Peyer's patch (tissue), 4 donors: ENCODE measurements at regions not wholly inside any gene's neighbourhood (a gene's known extent, or its start where the extent isn't known, plus 50 kb on each side); places are given as distances from the start of the nearest gene placed in this dataset.

Source experiments
- DNase-seq, 3 donors: peaks; one replicate each; pipeline ENCODE4 v3.0.0-alpha.2; 2017 to 2019
- H3K27ac ChIP-seq, 4 donors: fragments of 200-600 bp; sonication (generic); one replicate each; pipeline ENCODE4 v1.5.1; 2016 to 2019
- H3K27me3 ChIP-seq, 2 donors: fragments of 200-600 bp; sonication (generic); one replicate each; pipeline ENCODE4 v1.5.1; 2019
- H3K36me3 ChIP-seq, 3 donors: fragments of 200-600 bp; sonication (generic); one replicate each; pipeline ENCODE4 v1.5.1; 2016 to 2019
- H3K4me1 ChIP-seq, 4 donors: fragments of 200-600 bp; sonication (generic); one replicate each; pipeline ENCODE4 v1.5.1; 2016 to 2019
- H3K4me3 ChIP-seq, 4 donors: fragments of 200-600 bp; sonication (generic); 1 replicate in 3 of 4; 2 replicates in 1 of 4; pipeline ENCODE4 v1.5.1; 2016 to 2019; ENCODE audit warnings: mild to moderate bottlenecking in 1 of 4
- H3K9me3 ChIP-seq, 4 donors: fragments of 200-600 bp; sonication (generic); one replicate each; pipeline ENCODE4 v1.5.1; 2016 to 2019; ENCODE audit warnings: mild to moderate bottlenecking in 1 of 4
- CTCF ChIP-seq, 6 experiments: fragments of 450-650 bp in 4 of 6; fragments of 200-600 bp in 2 of 6; sonication (generic) in 1 of 6; IDR thresholded peaks; one replicate each; pipeline ENCODE4 v1.5.1; 2017 to 2019; ENCODE audit warnings: antibody characterized with exemption in 6 of 6, mild to moderate bottlenecking in 3 of 6, moderate library complexity in 1 of 6
- POLR2A ChIP-seq, 2 donors: fragments of 450-650 bp; IDR thresholded peaks; one replicate each; pipeline ENCODE4 v1.5.1; 2017; ENCODE audit warnings: antibody characterized with exemption in 2 of 2, mild to moderate bottlenecking in 2 of 2, moderate library complexity in 2 of 2

DNA sequence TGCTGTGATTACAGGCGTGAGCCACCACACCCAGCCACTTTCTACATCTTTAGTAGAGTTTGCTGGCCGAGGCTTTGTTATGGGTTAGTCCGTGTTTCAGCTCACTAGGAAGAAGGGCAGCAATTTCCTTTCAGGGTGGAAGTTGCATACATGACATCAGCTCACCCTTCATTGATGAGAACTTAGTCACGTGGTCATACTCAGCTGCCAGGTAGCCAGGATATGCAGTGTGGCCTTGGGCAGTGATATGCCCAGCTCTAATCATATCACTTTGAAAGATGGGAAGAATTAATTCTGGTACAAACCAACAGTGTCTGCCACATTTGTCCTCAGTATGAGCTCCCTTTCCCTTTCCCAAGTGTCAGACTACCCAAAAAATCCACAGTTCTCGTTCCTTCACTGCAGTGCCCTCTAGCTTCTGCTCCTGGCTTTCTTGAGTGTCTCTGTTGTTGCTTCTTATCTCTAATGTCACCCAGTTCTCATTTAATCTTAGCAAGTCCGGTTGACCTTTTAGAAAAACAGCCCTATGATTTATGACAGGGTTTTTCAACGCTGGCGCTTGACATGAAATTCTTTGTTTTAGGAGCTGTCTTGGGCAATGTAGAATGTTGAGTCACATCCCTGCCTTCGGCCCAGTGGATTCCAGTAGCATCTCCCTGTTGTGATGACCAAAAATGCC, 108.7 kb upstream of the ITGB1 start:
- DNase-seq: no peak
- Histone ChIP-seq H3K4me1 (no peaks in the 10 kb centered on the region), H3K4me3 (no peak overlapping the region), H3K9me3 (no peaks in the 10 kb centered on the region), H3K27me3 (no peaks in the 10 kb centered on the region), H3K27ac (no peak overlapping the region), H3K36me3 (no peaks in the 10 kb centered on the region)
- TF ChIP-seq CTCF (IDR thresholded peaks at IDR 0.05) (no peak), POLR2A (IDR thresholded peaks at IDR 0.05) (no peak)

DNA sequence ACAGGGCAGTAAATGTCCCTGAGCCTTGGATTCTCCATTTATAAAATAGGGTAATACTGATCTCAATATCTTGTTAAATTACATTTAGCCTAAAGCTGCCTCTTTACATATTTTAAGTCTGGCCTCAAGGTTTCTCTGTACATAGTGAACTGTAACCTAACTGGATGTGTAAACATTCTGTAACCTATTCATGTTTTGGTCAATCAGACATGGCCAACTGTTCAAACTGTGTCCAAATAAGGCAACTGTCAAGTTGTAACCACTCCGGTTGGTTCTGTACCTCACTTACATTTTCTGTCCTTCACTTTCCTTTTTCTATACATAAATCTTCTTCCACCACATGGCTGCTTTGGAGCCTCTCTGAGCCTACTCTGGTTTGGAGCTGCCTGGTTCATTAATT, 107.1 kb upstream of the ITGB1 start:
- no peak overlapping the region for H3K27ac ChIP-seq
- TF ChIP-seq CTCF (IDR thresholded peaks at IDR 0.05) (no peak), POLR2A (IDR thresholded peaks at IDR 0.05) (no peak)
- no peaks in the 10 kb centered on the region for H3K36me3 ChIP-seq
- H3K4me1 ChIP-seq: no peaks in the 10 kb centered on the region
- no peaks in the 10 kb centered on the region for H3K27me3 ChIP-seq
- no peak overlapping the region for H3K4me3 ChIP-seq
- no peaks in the 10 kb centered on the region for H3K9me3 ChIP-seq
- no peak for DNase-seq

- H3K27me3 ChIP-seq: no peaks in the 10 kb centered on the region
- H3K4me3 ChIP-seq: no peak overlapping the region
- DNase-seq: no peak
- H3K27ac ChIP-seq: no peak overlapping the region
- H3K36me3 ChIP-seq: no peaks in the 10 kb centered on the region
- H3K4me1 ChIP-seq: no peaks in the 10 kb centered on the region
- no peaks in the 10 kb centered on the region for H3K9me3 ChIP-seq
- TF ChIP-seq POLR2A (IDR thresholded peaks at IDR 0.05) (no peak), CTCF (IDR thresholded peaks at IDR 0.05) (no peak)
Observed at GRCh38 chr10:33064706-33065105, 106.7 kb upstream of the ITGB1 start.

- Histone ChIP-seq H3K9me3 (no peaks in the 10 kb centered on the region), H3K4me1 (no peaks in the 10 kb centered on the region), H3K27me3 (no peaks in the 10 kb centered on the region), H3K27ac (no peak overlapping the region), H3K36me3 (no peaks in the 10 kb centered on the region), H3K4me3 (no peak overlapping the region)
- TF ChIP-seq CTCF (IDR thresholded peaks at IDR 0.05) (no peak), POLR2A (IDR thresholded peaks at IDR 0.05) (no peak)
- no peak for DNase-seq
Observed at GRCh38 chr10:33057620-33058019, 99.6 kb upstream of the ITGB1 start.

GRCh38 chr10:33056828-33057596, 99.0 kb upstream of the ITGB1 start:
- Histone ChIP-seq H3K4me3 (no peak overlapping the region), H3K36me3 (no peaks in the 10 kb centered on the region), H3K27ac (no peak overlapping the region), H3K4me1 (no peaks in the 10 kb centered on the region), H3K9me3 (no peaks in the 10 kb centered on the region), H3K27me3 (no peaks in the 10 kb centered on the region)
- no peak for DNase-seq
- TF ChIP-seq POLR2A (IDR thresholded peaks at IDR 0.05) (no peak), CTCF (IDR thresholded peaks at IDR 0.05) (no peak)
